Right cardiac atrium (tissue), 5 donors: ENCODE measurements at regions not wholly inside any gene's neighbourhood (a gene's known extent, or its start where the extent isn't known, plus 50 kb on each side); places are given as distances from the start of the nearest gene placed in this dataset.
A peak's percentile ranks its signal among the peaks of the same experiment; 100 is the strongest.

ENCODE experiments used
- ATAC-seq, 2 donors: fragments of 200-7000 bp; cut with Tn5 transposase; one replicate each; pipeline versions ENCODE4 v1.8.0 to v1.9.1; 2020; ENCODE audit warnings: moderate library complexity in 2 of 2, mild to moderate bottlenecking in 1 of 2
- DNase-seq, 3 donors: peaks; one replicate each; pipeline ENCODE4 v3.0.0-alpha.2; 2020
- H3K27ac ChIP-seq: one replicate; pipeline ENCODE4 v1.5.1; 2013; ENCODE audit warnings: mild to moderate bottlenecking, low read length, control low read depth, moderate library complexity
- H3K27me3 ChIP-seq: one replicate; pipeline ENCODE4 v1.6.1; 2013; ENCODE audit not compliant: control insufficient read depth, insufficient read depth
- H3K4me1 ChIP-seq: one replicate; pipeline ENCODE4 v1.6.1; 2013; ENCODE audit warnings: low read length; ENCODE audit not compliant: control insufficient read depth, insufficient read depth
- H3K4me3 ChIP-seq: one replicate; pipeline ENCODE4 v1.5.1; 2013; ENCODE audit warnings: low read length, control low read depth
- H3K9me3 ChIP-seq: one replicate; pipeline ENCODE4 v1.6.1; 2013; ENCODE audit warnings: low read length; ENCODE audit not compliant: control insufficient read depth
- WGBS: extraction: QIAGEN DNeasy Blood & Tissue Kit; methylation state at CpG from one replicate; pipeline ENCODE4 v1.1.7; 2013; 5-methylcytosine and 5-hydroxymethylcytosine counted together
- intact Hi-C, 4 donors: fragments of 100-400 bp; cut with DNase I; formaldehyde crosslinking; loops; one replicate each; pipeline versions ENCODE4 v1.11.0 to v1.14.0; 2022 to 2023
- donor health status: healthy with polysubstance abuse.
- donor health status: DM: no; HTN: yes; CAD: no.
- donor health status: DM: no; HTN: no; CAD: no.
- donor health status: DM: no; HTN: yes; CAD: no; lungs with severe emphysema.
- donor health status: DM: yes; HTN: yes; CAD: no.

GRCh38 chrX:10103023-10103422 lies 53.8 kb upstream of the CLCN4 start:
- 88% methylated on average over 8 of the region's 8 CpGs for WGBS
- peaks cover 7% of the 10 kb centered on the region for H3K4me1 ChIP-seq
- no peak overlapping the region for H3K4me3 ChIP-seq
- no peak overlapping the region for H3K27ac ChIP-seq
- no peaks in the 10 kb centered on the region for H3K9me3 ChIP-seq
- intact Hi-C loops: no loop called here
- no peak for ATAC-seq
- no peak for DNase-seq
- no peaks in the 10 kb centered on the region for H3K27me3 ChIP-seq

- Histone ChIP-seq H3K9me3 (no peaks in the 10 kb centered on the region), H3K27ac (peak overlapping the region; percentile 48), H3K27me3 (no peaks in the 10 kb centered on the region), H3K4me1 (peaks cover 5% of the 10 kb centered on the region), H3K4me3 (no peak overlapping the region)
- WGBS: 58% methylated on average over 10 of the region's 10 CpGs
- peak; percentile 61 to 82 for ATAC-seq
- no peak for DNase-seq
- intact Hi-C loops: no loop called here
Observed at GRCh38 chrX:10104958-10105658, 51.7 kb upstream of the CLCN4 start.

- DNase-seq (no peak), ATAC-seq (no peak)
- WGBS: 65% methylated on average over 10 of the region's 10 CpGs
- no peak overlapping the region for H3K4me3 ChIP-seq
- H3K9me3 ChIP-seq: no peaks in the 10 kb centered on the region
- H3K4me1 ChIP-seq: peaks cover 7% of the 10 kb centered on the region
- H3K27ac ChIP-seq: no peak overlapping the region
- intact Hi-C loops: no loop called here
- no peaks in the 10 kb centered on the region for H3K27me3 ChIP-seq
Observed at GRCh38 chrX:10106806-10107205, 50.0 kb upstream of the CLCN4 start.
